ENCODE measurements at regions not wholly inside any gene's neighbourhood (a gene's known extent, or its start where the extent isn't known, plus 50 kb on each side); places are given as distances from the start of the nearest gene placed in this dataset.
"Not testable (repeated sequence)": the region's sequence is repeated elsewhere in the genome, so short reads cannot be mapped to it uniquely, and the experiment has no call there.

GRCh38 chr2:88396209-88396608, 56.3 kb downstream of the FOXI3 start:
- DNase-seq, result no peak

GRCh38 chr2:88377641-88377991, 74.9 kb downstream of the FOXI3 start:
- DNase-seq, result no peak

- no peak for DNase-seq
Measured at GRCh38 chr2:88372042-88372441, 80.5 kb downstream of the FOXI3 start.

- not testable (repeated sequence) for DNase-seq
Measured at GRCh38 chr2:88365408-88365807, 87.1 kb downstream of the FOXI3 start.

- no peak for DNase-seq
Measured at GRCh38 chr2:88355486-88355885, 97.0 kb downstream of the FOXI3 start.

- no peak for DNase-seq
Measured at GRCh38 chr2:88351249-88351601, 101.3 kb downstream of the FOXI3 start.

GRCh38 chr2:88350331-88351248, 101.9 kb downstream of the FOXI3 start:
- peak; percentile 1 to 42 (median 24) for DNase-seq

GRCh38 chr2:88345842-88346241, 106.7 kb downstream of the FOXI3 start:
- no peak for DNase-seq

GRCh38 chr2:88342749-88343148, 109.7 kb downstream of the FOXI3 start:
- no peak for DNase-seq

- DNase-seq, result no peak
Measured at GRCh38 chr2:88334418-88334817, 118.1 kb downstream of the FOXI3 start.

- no peak for DNase-seq
Measured at GRCh38 chr2:88331239-88331638, 121.3 kb downstream of the FOXI3 start.

- no peak for DNase-seq
Measured at GRCh38 chr2:88329815-88330603, 122.5 kb downstream of the FOXI3 start.

GRCh38 chr2:88321449-88322248, 130.8 kb downstream of the FOXI3 start:
- DNase-seq, result no peak

GRCh38 chr2:88320076-88320773, 132.3 kb downstream of the FOXI3 start:
- DNase-seq, result no peak

- DNase-seq, result no peak
Measured at GRCh38 chr2:88318956-88319330, 133.6 kb downstream of the FOXI3 start.

- DNase-seq, result no peak
Measured at GRCh38 chr2:88318071-88318955, 134.2 kb downstream of the FOXI3 start.

GRCh38 chr2:88310787-88311186, 140.6 kb downstream of the THNSL2 start:
- no peak for DNase-seq

GRCh38 chr2:88307817-88308216, 137.7 kb downstream of the THNSL2 start:
- no peak for DNase-seq

- no peak for DNase-seq
Measured at GRCh38 chr2:88303865-88304264, 133.7 kb downstream of the THNSL2 start.

- no peak for DNase-seq
Measured at GRCh38 chr2:88296247-88296646, 126.1 kb downstream of the THNSL2 start.

- DNase-seq, result no peak
Measured at GRCh38 chr2:88283886-88284592, 113.9 kb downstream of the THNSL2 start.
